Activated CD8-positive, alpha-beta memory T cell treated with anti-CD3 and anti-CD28 coated beads, Interleukin-2, amount 50 U/mL, for 24 hours (primary cell): ENCODE measurements at regions not wholly inside any gene's neighbourhood (a gene's known extent, or its start where the extent isn't known, plus 50 kb on each side); places are given as distances from the start of the nearest gene placed in this dataset.

ENCODE experiments used
- DNase-seq: peaks from one replicate; pipeline ENCODE4 v3.0.0-alpha.2; 2020; ENCODE audit errors: extremely low read depth

GRCh38 chr13:39100996-39101738 is 62.9 kb downstream of the NHLRC3 start:
- no peak for DNase-seq

- no peak for DNase-seq
Observed at GRCh38 chr13:39102981-39103490, 64.8 kb downstream of the NHLRC3 start.

GRCh38 chr13:39105110-39105509 is 66.9 kb downstream of the NHLRC3 start:
- DNase-seq = no peak

DNA sequence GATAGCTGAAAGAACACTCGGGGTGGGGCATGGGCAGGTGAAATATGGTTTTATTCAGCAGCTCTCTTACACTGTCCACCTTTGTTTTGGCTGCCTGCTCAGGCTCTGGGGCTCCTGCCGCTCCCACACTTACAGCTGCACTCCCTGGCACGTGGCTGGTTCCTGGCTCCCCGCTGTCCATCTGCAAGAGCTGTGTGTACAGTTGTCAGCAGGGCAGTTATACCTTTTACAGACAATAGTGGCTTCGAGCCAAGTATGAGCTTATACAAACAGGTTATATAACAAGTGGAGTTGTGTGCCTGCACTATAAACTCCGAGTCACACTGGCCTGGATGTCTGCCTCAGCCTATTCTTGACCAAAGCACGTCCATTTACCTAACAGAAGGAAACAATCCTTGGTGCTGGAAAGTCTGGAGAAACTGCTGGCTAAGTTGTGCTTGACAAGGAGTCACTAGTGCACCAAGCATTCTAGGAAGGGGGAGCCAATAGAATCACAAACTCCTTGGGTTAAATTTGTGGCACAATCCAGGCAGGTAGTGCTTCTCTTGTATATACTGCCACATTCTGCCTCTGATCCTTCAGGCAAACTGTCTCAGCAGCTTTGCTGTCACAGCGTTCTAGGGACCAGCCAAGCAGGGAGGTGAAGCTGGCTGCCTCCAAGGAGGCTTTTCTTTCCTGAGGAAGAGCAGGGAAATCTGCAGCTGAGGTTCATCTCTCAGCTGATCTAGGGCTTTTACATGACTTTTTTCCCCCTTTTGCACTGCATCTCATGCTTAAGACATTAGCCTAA is 68.2 kb downstream of the NHLRC3 start:
- DNase-seq = no peak

DNA sequence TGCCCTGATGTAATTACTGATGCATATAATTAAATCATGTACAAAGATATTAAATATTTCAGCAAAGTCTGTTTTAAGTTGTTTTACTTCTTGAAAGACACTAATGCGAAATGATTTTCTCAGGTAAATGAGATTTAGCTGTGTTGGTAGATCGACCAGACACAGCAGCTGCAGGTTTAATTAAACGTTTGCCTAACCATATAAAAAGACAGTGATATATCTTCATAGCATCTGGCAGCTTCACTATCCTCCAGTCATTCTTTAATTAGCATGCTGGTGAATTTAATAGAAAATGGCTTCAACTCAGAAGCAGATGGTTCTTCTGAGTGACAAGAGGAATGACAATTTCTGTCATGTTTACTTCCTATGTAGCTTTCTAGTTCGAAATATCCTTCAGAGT is 69.3 kb downstream of the NHLRC3 start:
- DNase-seq = no peak

- no peak for DNase-seq
Observed at GRCh38 chr13:39108783-39109182, 70.5 kb downstream of the NHLRC3 start.

DNA sequence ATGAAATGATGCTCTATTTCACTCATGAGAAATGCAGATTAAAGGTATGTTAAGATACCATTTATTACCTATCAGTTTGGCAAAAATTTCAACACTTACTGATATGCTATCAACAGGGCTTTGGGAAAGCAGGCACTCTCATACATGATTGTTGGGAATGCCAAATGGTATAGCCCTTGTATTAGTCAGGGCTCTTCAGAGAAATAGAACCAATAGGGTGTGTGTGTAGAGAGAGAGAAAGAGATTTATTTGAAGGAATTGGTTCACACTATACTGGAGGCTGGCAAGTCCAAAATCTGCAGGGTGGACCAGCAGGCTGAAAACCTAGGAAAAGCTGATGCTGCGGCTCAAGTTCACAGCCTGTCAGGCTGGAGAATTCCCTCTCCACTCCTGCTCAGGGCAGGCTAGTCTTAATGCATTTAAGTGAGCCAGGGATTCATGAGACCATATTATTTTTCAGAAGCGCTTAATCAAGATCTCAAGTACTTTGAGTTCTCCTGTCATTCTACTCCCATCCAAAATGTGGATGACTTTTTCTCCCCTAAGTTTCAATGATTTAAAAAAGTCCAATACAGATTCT is 72.4 kb downstream of the NHLRC3 start:
- no peak for DNase-seq

DNA sequence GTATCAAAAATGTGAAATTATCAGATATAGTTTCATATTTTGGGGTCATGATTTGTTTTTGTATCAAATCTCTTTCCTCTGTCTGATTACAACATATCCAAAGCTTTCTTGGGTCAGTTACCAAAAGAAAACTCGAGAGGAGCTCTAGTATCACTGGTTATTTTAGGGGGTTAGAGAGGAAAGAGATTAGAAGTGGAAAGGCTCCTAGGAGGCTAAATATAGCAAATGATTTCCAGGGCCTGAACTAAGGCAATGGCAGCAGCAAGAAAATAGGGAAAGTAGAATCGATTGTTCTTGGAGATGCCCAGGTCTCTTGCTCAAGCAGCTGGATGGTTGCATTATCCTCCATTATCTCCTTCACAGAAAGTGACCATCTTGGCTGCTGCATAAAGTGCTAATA is 72.9 kb downstream of the NHLRC3 start:
- DNase-seq = no peak

DNA sequence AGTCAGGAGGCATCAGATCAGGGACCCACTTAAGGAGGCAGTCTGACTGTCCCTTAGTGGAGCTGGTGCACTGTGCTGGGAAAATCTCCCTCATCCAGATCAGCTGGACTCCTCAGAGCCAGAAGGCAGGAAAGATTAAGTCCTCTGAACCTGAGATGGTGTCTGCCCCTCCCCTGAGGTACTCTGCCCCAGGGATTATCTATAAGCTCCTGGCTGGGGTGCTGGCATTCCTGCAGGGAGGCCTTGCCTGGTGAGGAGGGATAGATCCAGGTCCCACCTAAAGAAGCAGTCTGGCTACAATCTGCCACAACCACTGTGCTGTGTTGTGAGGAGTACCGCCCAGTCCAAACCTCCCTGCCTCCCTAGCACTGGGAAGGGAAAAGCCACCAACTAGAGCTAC is 81.2 kb downstream of the NHLRC3 start:
- DNase-seq = no peak

- no peak for DNase-seq
Observed at GRCh38 chr13:39123578-39123977, 85.3 kb downstream of the NHLRC3 start.

DNA sequence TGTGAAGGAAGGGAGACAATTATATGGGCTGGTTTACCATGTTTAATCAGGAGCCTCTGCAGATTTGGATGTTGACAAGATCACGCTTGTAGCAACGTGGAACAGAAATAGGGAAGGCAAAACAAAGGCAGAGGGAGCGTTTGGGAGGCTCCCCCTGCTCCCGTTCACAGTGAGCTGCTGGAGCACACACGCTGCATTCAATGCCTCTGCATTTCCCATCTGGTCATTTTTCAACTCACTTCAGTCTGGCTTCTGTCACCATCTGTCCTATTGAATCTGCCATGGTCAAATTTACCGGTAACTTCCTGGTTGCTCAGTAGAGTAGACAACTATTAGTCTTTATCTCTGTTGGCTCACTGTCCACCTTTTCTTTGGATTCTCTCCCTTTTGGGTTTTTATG is 91.0 kb downstream of the NHLRC3 start:
- DNase-seq = no peak

GRCh38 chr13:39130301-39130700 is 92.0 kb downstream of the NHLRC3 start:
- DNase-seq = no peak

GRCh38 chr13:39132286-39133230 is 94.3 kb downstream of the NHLRC3 start:
- no peak for DNase-seq

DNA sequence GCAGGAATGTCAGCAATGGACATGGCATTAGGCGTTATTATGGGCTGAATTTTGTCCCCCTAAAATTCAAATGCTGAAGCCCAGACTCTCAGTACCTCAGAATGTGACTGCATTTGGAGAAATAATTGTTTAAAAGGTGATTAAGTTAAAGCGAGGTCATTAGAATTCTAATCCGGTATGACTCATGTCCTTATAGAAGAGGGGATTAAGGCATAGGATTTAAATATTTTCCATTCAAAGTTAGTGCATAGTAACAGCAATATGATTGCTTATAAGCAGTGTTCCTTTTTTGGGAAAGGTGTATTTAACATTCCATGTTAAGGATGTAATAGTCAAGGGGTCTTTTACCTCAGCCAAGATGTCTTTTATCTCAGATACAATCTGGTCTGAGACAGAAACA is 95.5 kb downstream of the NHLRC3 start:
- no peak for DNase-seq

- no peak for DNase-seq
Observed at GRCh38 chr13:39134574-39134973, 96.3 kb downstream of the NHLRC3 start.

DNA sequence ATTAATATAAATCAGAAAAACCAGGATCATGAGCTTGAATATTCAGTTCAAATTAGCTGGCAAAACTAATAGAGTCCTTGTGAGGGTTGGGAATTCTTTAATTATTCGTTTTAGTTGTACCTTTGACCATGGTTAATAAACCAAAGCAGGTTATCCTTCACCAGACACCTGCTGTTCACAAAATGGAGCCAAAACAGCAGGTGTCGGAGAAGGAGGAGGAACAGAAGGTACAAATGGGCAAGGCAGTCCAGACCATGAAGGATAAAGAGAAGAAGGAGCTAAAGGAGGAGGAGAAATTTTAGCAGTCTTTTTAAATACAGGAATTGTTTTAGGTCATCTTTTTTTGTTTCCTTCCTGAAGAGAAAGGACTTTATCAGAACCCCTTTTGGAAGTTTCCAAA is 106.1 kb downstream of the NHLRC3 start:
- no peak for DNase-seq

DNA sequence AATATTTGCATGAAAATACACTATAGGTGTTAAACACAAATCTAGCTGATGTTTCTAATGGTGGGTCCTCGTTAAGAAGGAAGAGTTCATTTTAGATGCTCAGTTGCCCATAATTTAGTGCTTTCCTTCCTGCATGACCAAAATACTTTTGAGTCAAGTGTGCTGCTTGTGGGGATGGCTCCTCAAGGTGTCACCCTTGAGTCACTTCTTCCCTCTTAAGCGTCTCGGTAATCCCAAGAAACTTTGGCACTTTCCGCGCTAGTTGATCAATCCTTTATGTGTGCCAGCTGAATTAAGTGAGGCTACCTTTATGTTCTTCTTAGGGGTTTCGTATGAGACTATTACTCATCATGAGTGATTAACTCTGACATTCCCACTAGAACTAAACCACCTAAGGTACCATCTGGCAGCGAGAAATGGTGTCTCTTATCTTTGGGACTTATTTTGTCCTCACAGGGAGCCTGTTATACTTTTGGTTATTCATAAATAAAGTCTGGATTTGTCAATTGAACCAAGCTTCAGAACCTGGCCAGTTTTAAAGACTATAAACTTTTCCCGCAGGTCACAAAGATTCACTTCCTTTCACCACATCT is 106.8 kb downstream of the NHLRC3 start:
- DNase-seq = no peak

DNA sequence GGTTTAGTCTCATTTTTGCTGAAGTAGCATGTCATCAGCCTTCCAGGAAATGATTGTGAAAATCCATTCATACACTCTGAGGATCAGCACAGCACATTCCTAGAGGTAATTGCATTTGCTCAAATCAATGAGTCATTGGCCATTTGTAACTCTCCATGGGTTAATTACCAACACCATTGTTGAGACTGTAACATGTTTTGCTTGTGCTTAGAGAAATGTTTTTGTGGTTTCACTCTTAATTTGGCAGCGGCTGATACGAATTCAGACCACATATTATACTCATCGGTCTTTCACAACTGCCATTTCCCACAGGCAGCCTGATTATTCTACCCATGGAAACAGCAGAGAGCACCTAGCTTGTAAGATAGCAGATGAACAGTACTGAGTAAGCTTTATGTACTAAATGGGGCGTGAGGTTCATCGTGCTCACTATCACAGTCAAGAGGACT is 110.3 kb downstream of the NHLRC3 start:
- no peak for DNase-seq

- no peak for DNase-seq
Observed at GRCh38 chr13:39149896-39150295, 111.6 kb downstream of the NHLRC3 start.

DNA sequence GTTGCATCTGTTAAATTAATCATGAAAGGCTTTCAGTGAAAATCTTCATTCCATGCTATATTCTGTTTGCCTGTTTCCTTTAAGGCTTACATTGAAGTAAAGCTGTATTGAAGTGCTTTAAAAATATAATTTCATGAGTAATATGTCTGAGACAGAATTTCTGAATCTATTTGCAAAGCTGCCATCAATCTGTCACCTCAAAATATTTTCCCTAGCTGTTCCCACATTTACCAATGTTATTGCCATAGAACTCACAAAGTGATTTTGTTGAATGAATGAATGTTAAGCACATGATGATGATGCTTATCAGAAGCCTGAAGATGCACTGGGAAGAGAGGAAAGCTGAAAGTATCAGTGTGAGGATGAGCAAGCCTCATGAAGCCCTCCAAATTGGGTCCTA is 115.8 kb downstream of the NHLRC3 start:
- DNase-seq = no peak

DNA sequence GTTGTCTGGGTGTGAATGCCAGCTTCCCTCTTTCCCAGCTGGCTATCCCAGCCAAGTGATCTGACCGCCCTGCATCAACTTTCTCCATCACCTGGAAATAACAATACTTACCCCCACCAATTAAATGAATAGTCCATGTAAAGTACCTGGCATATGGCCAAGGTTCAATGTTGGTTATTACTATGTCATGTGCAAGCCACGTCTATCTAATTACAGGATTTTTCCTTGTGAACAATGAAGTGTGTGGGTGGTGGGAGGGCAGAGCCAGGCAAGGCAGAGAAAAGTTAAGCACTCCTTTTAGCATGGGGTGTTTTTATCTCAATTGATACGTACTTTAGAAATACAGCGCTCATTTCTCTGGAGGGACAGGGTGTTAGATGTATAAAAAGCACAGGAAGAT is 121.1 kb downstream of the NHLRC3 start:
- DNase-seq = no peak
